G401.6 (cell line): ENCODE measurements at regions not wholly inside any gene's neighbourhood (a gene's known extent, or its start where the extent isn't known, plus 50 kb on each side); places are given as distances from the start of the nearest gene placed in this dataset.

ENCODE experiments used
- FAIRE-seq: peaks from 2 replicates; lab custom pipeline; 2012; peaks lifted over from hg19 to GRCh38; lab: Jason Lieb, UNC

- no peak for FAIRE-seq
Measured at GRCh38 chr6:139654888-139655782, 280.7 kb upstream of the CITED2 start.

GRCh38 chr6:139654309-139654708, 279.9 kb upstream of the CITED2 start:
- no peak for FAIRE-seq

- FAIRE-seq = no peak
Measured at GRCh38 chr6:139653111-139653510, 278.7 kb upstream of the CITED2 start.

GRCh38 chr6:139650941-139651340, 276.5 kb upstream of the CITED2 start:
- FAIRE-seq = no peak

GRCh38 chr6:139649732-139650131, 275.3 kb upstream of the CITED2 start:
- no peak for FAIRE-seq

- no peak for FAIRE-seq
Measured at GRCh38 chr6:139649128-139649527, 274.7 kb upstream of the CITED2 start.

- no peak for FAIRE-seq
Measured at GRCh38 chr6:139648430-139649000, 274.1 kb upstream of the CITED2 start.

GRCh38 chr6:139647841-139648240, 273.4 kb upstream of the CITED2 start:
- FAIRE-seq = no peak

GRCh38 chr6:139647016-139647415, 272.6 kb upstream of the CITED2 start:
- FAIRE-seq = no peak

GRCh38 chr6:139644821-139645220, 270.4 kb upstream of the CITED2 start:
- FAIRE-seq = no peak

- FAIRE-seq = no peak
Measured at GRCh38 chr6:139643986-139644385, 269.5 kb upstream of the CITED2 start.

- FAIRE-seq = no peak
Measured at GRCh38 chr6:139642346-139642745, 267.9 kb upstream of the CITED2 start.

- FAIRE-seq = no peak
Measured at GRCh38 chr6:139641376-139641775, 266.9 kb upstream of the CITED2 start.

- no peak for FAIRE-seq
Measured at GRCh38 chr6:139640921-139641320, 266.5 kb upstream of the CITED2 start.

- no peak for FAIRE-seq
Measured at GRCh38 chr6:139640448-139640847, 266.0 kb upstream of the CITED2 start.

- FAIRE-seq = no peak
Measured at GRCh38 chr6:139639507-139639906, 265.1 kb upstream of the CITED2 start.

GRCh38 chr6:139638179-139638941, 263.9 kb upstream of the CITED2 start:
- no peak for FAIRE-seq

GRCh38 chr6:139637766-139638165, 263.3 kb upstream of the CITED2 start:
- FAIRE-seq = no peak

- no peak for FAIRE-seq
Measured at GRCh38 chr6:139636391-139636790, 261.9 kb upstream of the CITED2 start.

GRCh38 chr6:139635401-139636130, 261.1 kb upstream of the CITED2 start:
- no peak for FAIRE-seq

- no peak for FAIRE-seq
Measured at GRCh38 chr6:139632840-139633239, 258.4 kb upstream of the CITED2 start.

GRCh38 chr6:139628270-139628669, 253.8 kb upstream of the CITED2 start:
- FAIRE-seq = no peak
